HG03575 (cell line): ENCODE measurements at regions not wholly inside any gene's neighbourhood (a gene's known extent, or its start where the extent isn't known, plus 50 kb on each side); places are given as distances from the start of the nearest gene placed in this dataset.

Source experiments
- ATAC-seq: cut with Tn5 transposase; IDR thresholded peaks from one replicate; pipeline ENCODE4 v1.9.1; 2021; ENCODE audit not compliant: unreplicated experiment, insufficient number of reproducible peaks, low FRiP score; ENCODE audit errors: extremely low read depth

DNA sequence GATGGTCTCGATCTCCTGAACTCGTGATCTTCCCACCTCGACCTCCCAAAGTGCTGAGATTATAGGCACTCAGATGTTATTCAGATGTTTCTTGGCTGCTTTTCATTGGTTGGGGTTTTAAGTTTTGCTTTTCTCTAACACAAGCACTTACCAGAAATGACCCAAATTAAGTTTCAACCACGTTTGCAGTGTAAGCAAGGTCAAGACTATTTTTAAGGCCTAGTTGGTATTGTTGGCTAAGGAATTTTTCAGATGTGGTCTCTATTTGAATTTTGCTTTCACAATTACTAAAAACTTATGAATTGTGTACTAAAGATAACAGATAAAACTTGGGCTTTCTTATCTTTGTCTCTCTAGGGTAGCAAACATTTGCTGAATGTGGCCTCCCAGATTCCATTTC, 1756.9 kb upstream of the TENM3 start:
- ATAC-seq, result no peak

DNA sequence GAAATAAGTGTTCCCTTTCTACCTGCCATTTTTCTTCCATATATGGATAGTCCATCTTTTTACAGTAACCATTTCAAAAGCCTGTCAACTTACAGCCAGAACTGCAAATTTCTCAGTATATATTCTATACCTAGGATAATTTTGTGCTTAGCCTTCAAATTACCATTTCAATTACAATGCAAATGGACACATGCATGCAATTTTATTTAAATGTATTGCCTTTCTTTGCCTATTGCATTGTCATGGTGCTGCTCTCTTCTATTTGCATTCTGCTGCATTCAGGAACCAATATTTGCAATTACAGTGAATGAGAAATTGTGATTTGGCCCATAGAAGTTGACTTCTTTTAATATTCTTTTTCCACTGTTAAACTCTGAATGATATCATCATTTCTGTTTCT, 1753.4 kb upstream of the TENM3 start:
- no peak for ATAC-seq

- ATAC-seq, result no peak
Observed at GRCh38 chr4:180491210-180491609, 1752.0 kb upstream of the TENM3 start.

- ATAC-seq, result no peak
Observed at GRCh38 chr4:180493299-180493698, 1749.9 kb upstream of the TENM3 start.

DNA sequence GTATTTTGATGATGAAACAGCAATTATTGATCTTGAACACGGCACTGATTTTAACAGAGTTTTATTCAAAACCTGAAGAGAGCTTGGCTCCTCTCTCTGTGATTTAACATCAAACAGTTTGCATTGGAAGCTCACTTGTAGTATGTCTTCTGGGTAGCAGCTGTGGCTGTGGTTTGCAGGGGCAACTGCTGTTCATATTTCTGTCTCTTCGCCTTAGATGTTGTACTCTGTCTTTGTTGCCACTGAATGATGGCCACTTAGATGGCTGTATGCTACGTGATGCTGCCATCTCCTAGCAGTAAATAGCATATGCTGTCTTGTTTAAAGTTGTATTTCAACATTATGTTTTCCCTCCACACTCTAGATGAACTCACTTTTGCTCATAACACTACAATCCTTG, 1743.0 kb upstream of the TENM3 start:
- no peak for ATAC-seq

DNA sequence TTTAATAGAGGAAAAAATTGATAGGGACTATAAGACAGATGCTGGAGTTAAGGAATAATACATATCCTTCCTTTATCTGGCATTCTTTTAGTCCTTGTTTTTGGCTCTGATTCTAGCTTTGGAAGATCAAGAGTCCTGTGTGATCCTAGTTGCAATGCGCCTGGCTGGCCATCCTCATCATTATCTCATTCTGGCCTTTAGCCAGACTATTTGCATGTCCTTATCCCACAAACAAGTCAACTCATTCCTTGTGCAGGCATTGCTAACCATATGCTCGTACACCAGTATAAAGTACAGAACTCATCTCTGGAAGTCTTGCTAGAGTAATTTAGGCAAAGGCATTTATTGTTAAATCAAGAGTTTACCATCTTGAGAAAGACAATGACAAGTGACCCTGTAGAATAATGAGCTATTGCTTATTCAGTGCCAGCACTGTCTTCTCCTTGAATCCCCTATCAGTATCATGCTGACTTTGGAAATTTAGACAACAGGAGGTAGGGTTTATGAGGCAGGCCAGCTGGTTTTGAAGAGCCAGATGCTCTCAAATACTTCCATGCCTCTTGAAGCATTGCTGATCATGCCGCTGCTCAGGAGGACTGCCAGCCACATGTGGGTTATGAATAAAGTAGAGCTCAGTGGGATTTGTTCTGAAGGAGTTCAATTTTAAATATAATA, 1730.3 kb upstream of the TENM3 start:
- no peak for ATAC-seq

DNA sequence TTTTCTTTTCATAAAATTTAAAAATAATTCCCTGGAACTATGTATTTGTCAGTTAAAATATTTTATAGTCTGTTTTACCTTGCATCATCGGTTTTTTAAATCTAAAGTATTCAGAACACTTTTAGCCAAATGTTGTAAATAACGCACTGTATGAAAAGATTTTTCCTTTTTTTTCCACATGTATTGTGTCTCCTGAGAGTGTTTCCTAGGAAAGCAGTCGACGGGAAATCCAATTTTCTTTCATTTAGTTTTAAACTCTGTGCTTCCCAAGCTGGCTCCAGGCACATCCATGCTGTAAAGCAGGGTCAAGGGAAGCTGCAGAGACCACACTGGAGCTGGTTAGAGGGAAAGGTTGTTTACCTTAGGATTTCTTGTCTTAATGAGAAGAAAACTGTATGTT, 1724.3 kb upstream of the TENM3 start:
- ATAC-seq, result no peak

DNA sequence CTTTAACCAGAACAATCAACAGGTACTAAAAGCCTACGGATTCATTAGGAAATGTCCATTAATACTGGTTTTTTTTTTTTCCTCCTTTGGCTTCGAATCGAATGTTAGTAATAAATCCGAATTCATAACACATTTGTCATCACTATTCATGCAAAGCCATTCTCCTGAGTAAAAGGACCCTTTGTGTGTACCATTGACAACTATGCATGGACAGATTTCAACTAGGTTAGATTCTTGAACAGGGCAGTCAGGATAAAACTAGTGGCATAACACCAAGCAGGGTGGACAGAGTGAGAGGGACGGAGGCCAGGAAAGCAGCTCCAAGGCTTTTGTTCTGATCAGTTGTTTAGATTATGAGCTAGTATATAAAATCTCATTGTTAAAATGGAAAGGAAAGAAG, 1722.0 kb upstream of the TENM3 start:
- ATAC-seq, result no peak

GRCh38 chr4:180525523-180526077, 1717.6 kb upstream of the TENM3 start:
- ATAC-seq, result no peak

GRCh38 chr4:180528003-180528402, 1715.2 kb upstream of the TENM3 start:
- ATAC-seq, result no peak

GRCh38 chr4:180530787-180531186, 1712.4 kb upstream of the TENM3 start:
- no peak for ATAC-seq

- ATAC-seq, result no peak
Observed at GRCh38 chr4:180532691-180533090, 1710.5 kb upstream of the TENM3 start.

- ATAC-seq, result no peak
Observed at GRCh38 chr4:180538384-180539057, 1704.7 kb upstream of the TENM3 start.

- ATAC-seq, result no peak
Observed at GRCh38 chr4:180539284-180539683, 1703.9 kb upstream of the TENM3 start.

GRCh38 chr4:180541678-180542077, 1701.5 kb upstream of the TENM3 start:
- ATAC-seq, result no peak

- ATAC-seq, result no peak
Observed at GRCh38 chr4:180542445-180543100, 1700.6 kb upstream of the TENM3 start.

GRCh38 chr4:180550106-180550505, 1693.1 kb upstream of the TENM3 start:
- no peak for ATAC-seq

DNA sequence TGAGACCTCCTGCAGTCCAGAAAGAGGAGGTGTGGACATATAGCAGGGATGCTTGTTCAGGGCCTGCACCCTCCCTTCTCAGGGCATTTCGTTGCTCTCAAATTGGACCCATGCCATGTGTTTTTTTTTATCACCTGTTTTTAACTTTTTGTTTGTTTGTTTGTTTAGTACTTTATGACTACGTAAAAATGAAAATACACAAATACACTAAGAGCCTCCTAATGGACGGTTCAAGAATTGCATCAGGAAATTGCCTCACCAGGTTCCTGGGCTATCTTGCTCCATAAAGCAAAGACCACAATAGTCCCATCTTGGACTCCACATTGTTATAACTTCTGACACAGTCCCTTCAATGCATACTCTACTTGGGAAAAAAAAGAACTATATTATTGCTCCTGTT, 1685.9 kb upstream of the TENM3 start:
- ATAC-seq, result no peak

GRCh38 chr4:180557950-180558349, 1685.3 kb upstream of the TENM3 start:
- ATAC-seq, result no peak

- no peak for ATAC-seq
Observed at GRCh38 chr4:180558427-180558826, 1684.8 kb upstream of the TENM3 start.
